Fibroblast of the conjunctiva (primary cell): ENCODE measurements at regions not wholly inside any gene's neighbourhood (a gene's known extent, or its start where the extent isn't known, plus 50 kb on each side); places are given as distances from the start of the nearest gene placed in this dataset.
"Not testable (repeated sequence)": the region's sequence is repeated elsewhere in the genome, so short reads cannot be mapped to it uniquely, and the experiment has no call there.

Source experiments
- DNase-seq: peaks from one replicate; pipeline ENCODE4 v3.0.0-alpha.2; 2010; ENCODE audit warnings: low read depth

DNA sequence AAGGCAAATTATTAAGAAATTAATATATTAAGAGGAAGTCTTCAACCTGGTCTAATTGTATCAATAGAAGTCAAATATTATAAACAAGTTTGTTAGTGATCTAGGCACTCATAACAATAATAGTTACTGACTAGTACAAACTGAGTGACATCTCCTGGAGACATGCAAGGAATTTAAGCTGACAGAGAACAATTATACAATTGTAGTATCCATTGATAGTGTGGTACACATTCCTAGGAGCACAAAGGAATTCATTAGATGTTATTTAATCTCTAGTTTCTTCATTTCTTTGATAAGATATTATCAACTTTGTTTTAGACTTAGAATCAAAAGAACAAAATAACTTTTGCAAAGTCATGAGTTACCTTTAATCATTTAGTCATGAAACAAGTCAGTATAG, 1048.6 kb downstream of the PCDH7 start:
- DNase-seq: no peak

DNA sequence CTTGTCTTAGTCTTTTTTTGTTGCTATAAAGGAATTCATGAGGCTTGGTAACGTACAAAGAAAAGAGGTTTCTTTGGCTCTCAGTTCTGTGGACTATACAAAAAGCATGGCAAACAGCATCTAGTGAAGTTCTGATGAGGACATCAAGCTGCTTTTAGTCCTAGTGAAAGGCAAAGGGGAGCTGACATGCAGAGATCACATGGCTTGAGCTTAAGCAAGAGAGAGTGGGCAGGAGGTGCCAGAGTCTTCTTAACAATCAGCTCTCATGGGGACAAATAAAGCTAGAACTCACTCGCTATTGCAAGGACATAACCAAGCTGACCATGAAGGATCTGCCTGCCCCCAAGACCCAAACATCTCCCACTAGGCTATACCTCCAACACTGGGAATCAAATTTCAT, 1063.1 kb downstream of the PCDH7 start:
- DNase-seq: no peak

DNA sequence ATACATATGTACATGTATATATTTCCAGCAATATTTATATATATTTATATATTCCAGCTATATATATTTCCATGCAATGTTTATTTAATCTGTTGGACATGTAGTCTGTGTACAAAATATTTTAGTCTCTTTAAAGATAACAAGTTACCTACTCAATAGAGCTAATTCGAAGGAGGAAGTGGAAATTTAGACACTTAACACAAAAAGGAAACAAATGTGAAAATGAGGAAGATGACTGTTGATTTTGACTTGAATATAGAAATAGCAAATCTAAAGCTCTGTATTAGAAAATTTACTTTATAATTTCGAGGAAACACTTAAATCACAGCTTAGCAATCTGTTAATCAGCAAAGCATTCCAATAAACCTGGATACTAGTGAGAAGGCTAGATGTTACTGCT, 1064.4 kb downstream of the PCDH7 start:
- no peak for DNase-seq

DNA sequence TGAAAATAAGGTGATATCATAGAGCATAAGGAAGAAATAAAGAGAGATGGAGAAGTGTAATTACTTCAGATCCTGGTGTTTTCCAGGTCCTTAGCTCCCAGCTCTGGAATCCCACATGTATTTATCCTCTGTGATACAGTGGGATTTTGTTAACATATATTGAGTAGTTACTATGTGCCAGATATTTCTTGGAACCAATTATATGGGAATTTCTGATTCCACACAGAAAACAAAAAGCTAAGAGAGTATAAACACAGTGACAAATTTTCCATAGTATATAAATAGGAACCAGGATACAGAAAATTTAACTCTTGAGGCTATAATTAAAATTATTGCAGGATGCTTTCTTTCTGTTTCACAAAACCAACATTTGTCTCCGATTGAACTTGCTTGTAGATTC, 1067.5 kb downstream of the PCDH7 start:
- DNase-seq: no peak

DNA sequence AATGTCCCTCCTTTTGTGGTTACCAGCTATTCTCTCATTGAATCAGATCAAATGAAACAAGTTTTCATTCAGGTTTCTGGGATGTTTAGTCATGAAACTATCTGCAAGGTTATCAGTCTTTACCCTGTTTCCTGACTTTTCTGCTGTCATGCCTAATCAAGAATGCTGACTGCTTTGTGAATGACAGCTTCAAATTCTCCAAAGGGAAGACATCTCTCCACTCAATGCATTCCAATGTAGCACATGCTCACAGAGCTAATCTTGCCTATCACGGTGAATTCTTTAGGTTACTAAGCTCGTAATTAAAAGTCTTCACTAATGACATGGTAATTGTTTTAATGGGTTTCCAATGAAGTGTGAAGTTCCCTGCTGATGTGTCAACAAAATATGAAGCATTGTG, 1068.5 kb downstream of the PCDH7 start:
- no peak for DNase-seq

DNA sequence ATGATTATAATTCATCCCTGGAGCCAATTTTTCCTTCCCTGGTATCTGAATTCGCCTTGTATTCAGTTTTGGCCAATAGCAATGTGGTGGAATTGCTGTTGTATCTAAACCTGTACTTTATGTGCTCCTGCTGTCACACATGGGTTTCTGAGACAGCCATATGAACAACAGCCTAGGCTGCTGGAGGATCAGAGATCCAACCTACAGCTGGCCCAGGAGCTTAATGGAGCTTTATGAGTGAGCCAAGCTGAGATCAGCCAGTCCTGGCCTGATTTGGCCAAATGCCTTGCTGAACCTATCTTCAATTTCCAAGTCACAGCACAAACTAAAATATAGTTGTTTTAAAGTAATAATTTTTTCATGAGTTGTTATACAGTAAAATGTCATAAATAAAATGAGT, 1071.5 kb downstream of the PCDH7 start:
- DNase-seq: no peak

DNA sequence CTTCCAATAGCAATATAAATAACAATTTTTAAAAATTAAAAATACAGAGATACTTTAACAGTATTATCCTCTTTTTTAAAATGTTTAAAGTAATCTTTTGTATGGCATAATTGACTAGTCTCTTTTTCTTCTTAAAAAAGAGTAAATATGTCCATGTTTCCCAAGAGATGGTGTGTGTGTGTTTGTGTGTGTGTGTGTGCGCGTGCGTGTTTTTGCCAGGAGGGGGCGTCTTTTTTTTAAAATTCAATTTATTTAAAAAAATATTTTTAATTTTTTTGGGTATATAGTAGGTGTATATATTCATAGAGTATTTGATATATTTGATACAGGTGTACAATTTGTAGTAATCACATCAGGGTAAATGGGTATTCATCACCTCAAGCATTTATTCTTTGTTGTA, 1073.7 kb downstream of the PCDH7 start:
- DNase-seq: no peak

DNA sequence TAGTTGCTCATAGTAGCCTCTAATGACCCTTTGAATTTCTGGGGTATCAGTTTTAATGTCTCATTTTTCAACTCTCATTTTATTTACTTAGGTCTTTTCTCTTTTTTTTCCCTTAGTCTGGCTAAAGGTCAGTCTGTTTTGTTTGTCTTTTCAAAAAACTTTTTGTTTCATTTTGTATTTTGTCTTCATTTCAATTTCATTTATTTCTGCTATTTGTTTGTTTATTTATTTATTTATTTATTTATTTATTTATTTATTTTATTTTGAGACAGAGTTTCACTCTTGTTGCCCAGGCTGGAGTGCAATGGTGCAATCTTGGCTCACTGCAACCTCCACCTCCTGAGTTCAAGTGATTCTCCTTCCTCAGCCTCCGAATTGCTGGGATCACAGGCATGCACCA, 1076.9 kb downstream of the PCDH7 start:
- not testable (repeated sequence) for DNase-seq

DNA sequence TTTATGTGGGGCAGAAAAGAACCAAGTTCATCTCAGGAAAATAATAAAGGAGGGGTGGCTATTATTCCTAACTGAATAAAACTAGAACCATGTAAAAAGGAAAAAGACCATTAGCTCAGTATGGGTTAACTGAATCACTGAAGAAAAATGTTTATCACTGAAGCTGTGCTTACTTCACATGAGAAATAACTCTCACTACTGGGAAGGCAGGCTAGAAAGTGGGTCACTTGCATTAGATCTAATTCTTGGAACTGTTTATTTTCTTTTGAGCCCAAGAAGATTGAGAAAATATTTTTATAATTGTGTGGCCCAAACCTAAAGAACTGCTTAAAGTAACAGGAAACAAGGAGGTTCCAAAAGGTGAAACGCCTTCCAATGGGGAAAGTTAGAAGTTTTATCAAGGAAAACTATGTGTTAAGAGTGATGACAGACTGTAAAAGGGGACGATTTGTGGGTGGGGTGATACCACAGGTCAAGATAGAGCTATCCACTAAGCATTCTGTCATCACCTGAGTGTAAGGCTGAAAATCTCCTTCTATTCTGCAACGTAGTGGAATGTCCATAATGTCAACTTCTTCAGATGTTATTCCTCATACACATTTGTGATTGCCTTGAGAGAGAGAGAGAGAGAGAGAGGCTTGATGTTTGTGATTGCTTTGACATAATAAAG, 1083.5 kb downstream of the PCDH7 start:
- DNase-seq: no peak

DNA sequence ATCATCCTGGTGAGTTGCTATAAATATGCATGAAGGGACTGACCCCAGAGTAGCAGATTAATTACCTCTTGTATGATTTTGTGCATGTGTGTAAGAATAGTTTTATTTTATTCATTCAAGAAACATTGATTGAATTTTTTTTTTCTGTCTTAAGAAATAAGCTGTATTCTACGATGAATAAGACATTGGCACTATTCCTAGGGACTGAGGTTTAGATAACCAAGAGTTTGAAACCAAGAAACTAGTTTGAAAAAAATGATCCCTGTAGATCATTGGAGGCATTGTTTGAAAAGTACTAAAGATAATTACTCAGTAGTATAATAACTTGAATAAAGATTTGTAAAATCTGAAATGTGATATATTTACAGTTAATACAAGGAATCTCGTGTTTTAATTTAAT, 1086.9 kb downstream of the PCDH7 start:
- no peak for DNase-seq

DNA sequence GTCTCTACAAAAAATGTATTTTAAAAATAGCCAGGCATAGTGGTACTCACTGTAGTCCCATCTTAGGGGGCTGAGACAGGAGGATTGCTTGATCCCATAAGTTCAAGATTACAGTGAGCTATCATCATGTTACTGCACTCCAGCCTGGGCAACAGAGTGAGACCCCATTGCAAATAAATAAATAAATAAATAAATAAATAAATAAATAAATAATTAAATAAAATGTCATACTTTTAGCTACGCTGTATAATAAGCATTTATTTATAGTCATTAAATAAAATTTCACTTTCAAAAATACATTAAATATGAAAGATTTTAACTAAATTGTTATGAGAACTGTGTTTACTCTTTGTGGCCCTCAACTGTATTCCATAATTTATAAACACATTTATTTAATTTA, 1124.2 kb downstream of the PCDH7 start:
- no peak for DNase-seq

DNA sequence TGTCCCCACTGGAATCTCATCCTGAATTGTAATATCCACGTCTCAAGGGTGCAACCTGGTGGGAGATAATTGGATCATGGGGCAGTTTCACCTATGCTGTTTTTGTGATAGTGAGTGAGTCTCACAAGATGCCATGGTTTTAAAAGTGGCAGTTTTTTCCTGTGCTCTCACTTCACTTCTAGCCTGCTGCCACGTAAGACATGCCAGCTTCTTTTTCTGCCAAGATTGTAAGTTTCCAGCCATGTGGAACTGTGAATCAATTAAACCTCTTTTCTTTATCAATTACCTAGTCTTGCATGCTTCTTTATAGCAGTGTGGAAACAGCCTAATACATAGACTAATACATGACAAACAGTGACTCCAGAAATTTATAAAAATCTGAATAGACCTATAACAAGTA, 1131.8 kb downstream of the PCDH7 start:
- DNase-seq: no peak

DNA sequence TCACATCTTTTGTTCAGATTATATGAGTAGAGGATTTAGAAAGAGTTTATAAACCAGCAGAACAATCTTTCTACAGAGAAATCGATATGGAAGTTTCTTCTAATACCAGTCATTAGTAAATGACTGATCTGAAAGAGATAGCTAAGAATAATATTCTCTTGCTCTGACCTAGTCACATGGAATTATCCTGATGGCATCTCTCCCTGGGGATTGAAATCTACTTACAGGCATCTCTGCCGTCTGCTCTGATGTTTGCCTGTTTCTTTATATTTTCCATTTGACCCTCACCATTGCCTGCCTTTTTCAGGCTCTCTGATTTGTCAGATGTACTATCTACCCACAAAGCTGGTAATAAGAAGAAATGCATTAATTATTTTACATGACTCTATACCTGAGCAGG, 1157.3 kb downstream of the PCDH7 start:
- DNase-seq: no peak

DNA sequence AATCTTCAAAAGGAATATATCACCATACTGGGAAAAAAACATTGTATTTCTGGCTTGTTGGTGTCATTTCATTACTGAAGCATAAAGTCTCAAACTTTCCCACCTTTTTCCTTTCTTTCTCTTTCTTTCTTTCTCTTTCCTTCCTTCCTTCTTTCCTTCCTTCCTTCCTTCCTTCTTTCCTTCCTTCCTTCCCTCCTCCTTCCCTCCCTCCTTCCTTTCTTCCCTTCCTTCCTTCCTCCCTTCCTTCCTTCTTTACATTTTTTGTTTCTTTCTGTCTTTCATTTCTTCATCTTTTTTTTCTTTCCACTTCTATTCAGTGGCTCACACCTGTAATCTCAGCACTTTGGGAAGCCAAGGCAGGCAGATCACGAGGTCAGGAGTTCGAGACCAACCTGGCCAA, 1160.7 kb downstream of the PCDH7 start:
- DNase-seq: not testable (repeated sequence)

DNA sequence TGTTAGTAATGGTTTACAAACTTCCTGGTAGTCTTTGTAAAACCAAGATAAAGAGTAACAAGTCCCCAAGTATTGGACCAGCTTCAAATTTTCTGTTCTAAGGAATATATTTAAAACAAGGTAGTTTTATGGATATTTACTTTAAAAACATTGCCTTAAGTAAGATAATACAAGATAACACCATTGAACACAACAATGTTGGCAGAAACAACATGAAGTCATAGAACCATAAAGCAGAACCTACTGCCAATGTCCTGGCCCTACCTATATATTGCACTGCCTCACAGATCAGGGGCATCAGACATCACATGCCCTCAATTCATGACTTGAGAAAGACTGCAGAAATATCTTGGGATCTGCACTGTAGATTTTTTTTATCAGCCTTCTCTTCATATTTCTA, 1176.2 kb downstream of the PCDH7 start:
- DNase-seq: no peak

DNA sequence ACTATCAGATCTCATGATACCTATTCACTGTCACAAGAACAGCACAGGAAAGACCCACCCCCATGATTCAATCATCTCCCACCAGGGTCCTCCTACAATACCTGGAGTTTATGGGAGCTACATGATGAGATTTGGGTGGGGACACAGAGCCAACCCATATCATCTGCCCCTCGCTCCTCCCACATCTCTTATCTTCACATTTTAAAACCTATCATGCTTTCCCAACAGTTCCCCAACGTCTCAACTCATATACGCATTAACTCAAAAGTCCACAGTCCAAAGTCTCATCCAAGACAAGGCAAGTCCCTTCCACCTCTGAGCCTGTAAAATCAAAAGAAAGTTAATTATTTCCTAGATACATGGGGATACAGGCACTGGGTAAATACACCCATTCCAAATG, 1185.2 kb downstream of the PCDH7 start:
- no peak for DNase-seq

DNA sequence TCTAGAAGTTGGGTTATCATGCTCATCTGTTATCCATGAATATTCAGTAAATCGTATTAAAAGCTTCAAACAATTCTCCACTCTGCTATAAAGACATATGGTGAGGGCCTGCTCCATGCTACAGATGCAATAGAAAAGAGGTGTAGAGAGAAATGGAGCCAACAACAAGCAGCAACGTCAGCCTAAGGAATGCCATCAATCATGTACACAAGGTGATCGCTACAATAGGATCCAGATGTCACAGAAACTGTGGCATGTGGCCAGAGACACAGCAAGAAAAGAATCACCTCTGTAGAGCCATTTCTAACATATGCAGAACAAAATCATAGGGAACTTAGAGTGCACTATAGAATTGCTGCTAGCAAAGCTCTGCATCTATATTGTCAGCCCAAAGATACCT, 1188.1 kb downstream of the PCDH7 start:
- DNase-seq: no peak

DNA sequence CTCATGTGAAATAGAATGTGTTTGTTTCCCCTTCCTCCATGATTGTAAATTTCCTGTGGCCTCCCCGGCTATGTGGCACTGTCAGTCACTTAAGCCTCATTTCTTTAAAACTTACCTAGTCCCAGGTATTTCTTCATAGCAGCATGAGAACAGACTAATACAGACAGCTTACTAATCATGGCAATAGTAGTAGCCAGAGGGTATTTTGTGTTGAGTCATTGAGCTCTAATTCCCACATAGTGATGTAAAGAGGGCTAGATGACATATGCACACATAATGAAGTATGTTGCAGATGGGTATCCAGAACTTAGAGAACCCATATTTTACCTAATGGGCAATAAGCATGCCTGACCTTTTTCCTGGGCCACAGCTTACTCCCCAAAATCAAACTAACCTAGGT, 1197.2 kb downstream of the PCDH7 start:
- DNase-seq: no peak

DNA sequence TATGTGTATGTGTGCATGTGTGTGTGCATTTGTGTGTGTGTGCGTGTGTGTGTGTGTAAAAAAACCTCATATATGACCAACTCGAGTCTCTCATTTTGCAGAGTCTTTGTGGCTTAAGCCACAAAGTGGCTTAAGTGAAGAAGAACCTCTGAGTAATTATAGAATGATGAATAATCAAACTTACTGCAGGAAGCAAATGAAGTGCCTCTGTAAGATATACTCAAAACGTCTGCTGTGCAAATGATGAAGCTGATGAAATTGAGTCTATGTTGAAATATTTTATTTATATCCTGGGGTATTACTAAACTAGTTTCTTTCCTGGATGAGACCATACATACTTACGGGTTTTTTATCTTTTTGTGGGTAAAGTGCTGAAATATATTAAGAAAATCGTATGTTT, 1198.7 kb downstream of the PCDH7 start:
- DNase-seq: no peak

DNA sequence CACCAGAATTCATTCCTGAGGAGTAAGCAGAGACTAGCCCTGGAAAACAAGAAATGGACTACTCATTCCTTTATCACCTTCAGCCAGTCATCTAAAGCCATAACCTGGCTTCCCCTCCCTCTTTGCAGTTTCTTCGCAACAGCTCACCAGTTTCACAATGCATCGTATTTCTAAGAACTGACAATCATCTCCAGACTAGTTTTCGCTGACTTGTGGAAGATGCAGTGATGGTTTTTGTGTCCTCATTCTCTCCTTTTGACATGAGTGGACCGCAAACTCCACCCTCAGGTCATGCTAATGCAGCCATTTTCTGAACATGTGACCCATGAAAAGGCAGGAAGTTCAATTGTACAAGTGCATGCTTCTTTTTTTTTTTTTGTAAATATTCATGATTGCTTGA, 1203.5 kb downstream of the PCDH7 start:
- no peak for DNase-seq

DNA sequence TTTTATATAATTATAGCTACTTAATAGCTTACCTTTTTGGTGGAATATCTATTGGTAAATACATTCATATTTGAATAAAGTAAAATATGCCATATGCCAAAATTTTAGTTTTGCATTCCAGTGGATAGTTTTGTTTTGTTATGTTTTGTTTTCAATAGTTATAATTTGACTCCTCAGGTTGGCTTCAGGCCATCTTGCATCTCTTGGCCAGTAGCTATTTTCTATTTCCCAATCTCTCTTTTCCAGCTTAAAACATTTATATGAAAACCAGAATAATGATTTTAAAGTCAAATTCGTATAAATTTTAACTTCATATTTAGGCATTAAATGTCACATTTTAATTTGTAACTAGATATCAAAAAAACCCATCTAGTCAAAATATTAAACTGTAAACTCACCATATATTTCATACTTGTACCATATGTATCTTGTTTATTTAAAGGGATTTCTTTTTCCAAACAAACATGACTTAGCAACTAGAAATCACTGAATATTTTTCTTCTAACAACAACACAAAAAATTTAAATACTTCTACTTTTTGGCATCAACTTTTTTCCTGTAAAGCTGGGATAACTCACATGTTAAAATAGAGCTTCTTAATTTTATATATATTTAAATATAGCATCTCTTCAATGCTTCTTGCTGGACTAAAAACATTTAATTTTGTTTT, 1209.6 kb downstream of the PCDH7 start:
- peak; percentile 5 for DNase-seq

DNA sequence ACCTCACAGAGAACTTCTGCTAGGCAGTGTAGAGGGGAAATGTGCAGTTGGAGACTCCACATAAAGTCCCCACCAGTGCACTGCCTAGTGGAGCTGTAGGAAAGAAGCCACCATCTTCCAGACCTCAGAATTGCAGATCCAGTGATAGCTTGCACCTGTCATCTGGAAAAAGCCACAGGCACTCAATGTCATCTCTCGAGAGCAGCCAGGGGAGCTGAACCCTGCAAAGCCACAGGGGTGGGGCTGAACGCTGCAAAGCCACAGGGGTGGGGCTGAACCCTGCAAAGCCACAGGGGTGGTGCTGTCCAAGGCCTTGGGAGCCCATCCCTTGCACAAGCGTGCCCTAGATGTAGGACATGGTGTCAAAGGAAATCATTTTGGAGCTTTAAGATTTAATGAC, 1226.3 kb downstream of the PCDH7 start:
- no peak for DNase-seq

DNA sequence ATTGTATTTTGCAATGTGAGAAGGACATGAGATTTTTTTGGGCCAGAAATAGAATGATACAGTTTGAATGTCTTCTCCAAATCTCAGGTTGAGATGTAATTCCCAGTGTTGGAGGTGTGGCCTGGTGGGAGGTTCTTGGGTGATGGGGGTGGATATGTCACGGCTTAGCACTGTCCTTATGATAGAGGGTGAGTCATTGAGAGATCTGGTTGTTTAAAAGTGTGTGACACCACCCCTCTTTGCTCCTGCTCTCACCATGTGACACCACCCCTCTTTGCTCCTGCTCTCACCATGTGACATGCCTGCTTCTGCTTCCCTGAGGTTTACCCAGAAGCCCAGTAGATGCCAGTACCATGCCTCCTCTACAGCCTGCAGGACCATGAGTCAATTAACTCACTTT, 1226.9 kb downstream of the PCDH7 start:
- DNase-seq: no peak

DNA sequence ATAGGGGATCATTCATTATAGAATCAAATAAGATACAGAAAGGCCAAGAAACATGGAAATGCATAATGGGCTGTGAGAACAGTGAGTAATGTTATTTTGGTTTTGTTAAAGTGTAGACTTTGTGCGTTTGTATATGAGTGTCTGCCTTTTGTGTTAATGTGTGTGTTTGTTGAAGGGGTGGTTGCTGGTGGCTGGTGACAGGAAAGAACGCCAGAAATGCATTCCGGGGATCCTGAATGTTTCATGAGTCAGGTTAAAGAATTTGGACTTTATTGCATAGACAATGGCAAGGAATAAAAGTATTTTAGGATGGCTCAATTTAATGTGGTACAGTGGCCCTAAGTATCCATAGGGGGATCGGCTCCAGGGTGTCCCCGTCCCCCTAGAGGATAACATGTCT, 1228.9 kb downstream of the PCDH7 start:
- no peak for DNase-seq
